DMS79 (cell line): ENCODE measurements at regions not wholly inside any gene's neighbourhood (a gene's known extent, or its start where the extent isn't known, plus 50 kb on each side); places are given as distances from the start of the nearest gene placed in this dataset.

Source experiments
- DNase-seq: peaks from one replicate; lab custom pipeline; 2025; lab: John Stamatoyannopoulos, UW

DNA sequence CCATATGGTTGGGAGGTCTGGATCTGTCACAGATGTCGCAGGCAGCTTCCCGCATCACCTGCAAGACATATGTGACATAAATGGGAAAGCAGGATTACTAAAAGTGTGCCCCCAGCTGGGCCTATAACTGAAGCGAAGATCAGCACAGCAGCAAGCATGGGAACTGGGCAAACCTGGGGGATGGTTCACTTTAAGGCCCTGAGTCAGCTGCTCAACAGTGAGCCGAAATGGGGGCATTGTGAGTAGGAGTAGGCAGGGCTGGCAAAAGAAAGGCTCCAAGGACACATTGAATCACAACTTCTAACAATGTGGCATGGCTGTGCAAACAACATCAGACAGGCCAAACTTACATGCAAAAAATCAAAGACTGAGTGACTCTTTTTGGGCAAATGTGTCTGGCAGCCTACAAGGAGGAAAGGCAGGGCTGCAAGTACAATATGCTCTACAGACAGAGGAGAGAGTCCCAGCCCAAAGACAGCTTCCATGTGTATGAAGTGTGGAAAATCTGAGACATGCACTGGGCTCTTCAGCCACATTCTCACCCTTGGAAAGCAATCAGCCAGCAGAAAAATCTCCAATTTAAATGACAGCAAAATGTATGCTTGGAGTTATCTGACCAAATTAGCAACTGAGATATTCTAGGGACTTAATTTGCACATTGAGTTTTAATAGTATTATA lies 531.0 kb upstream of the MMS22L start:
- no peak for DNase-seq

DNA sequence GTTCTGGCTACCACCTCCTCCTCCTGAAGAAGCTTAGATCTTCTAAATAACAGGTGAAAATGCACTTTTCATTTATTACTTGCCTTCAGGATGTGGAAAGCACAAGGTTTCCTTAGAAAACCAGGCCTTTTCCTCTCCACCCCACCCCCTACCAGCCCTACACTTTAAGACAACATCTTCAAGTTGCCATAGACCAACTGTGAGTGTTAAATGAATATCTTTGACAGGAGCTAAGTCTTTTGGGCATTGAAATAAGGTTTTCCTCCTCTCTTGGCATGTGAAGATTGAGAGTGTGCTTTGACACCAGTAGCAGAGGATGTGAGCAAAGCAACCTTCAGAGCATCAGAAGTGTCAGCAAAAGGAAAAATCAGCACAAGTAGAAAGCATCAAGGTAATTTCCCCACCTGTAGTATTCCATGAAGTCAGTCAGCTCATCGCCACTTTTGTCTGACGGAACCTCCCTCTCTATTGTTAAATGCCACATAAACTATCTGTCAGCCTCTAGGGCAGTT lies 532.3 kb upstream of the MMS22L start:
- DNase-seq: no peak

DNA sequence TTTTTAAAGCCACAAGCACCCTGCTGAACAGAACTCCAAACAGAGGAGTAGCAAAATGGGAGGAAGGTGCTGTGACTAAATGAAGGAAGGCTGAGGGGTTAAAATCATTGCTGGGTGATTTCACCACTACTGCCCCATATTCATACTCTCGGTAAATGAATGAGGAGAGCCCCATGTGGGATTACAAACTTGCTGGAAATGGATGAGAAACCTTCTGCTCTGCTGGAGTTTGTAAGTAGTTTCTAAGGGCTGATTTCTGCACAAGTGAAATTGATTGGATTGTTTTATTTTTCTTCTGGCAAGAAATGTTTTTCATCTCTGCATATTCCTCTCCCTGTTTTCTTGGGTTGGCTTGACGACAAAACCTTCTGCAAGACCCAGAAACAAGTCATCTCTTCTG lies 533.5 kb upstream of the MMS22L start:
- DNase-seq: no peak

GRCh38 chr6:97819710-97820109 lies 536.7 kb upstream of the MMS22L start:
- no peak for DNase-seq

- DNase-seq: no peak
These were observed 537.4 kb upstream of the MMS22L start for GRCh38 chr6:97820400-97820799.

DNA sequence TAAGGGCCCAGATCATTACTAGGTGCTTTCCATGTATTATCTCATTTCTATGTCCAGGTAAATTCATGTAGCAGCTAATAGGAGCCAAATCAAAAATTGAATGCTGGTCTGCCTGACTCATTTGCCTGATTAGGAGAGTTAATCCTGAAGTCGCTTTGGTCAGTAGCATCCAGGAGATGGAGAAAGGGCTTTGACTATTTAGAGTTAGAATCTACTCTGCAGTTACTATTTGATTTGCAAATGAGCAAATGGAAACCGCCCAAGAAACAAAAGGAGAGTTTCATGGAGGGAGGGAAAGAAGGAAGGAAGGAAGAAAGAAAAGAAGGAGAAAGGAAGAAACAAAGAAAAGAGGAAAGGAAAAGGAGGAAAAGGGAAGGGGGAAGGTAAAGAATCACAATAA lies 539.6 kb upstream of the MMS22L start:
- no peak for DNase-seq

- DNase-seq: no peak
These were observed 558.7 kb upstream of the MMS22L start for GRCh38 chr6:97841763-97842162.

- no peak for DNase-seq
These were observed 559.5 kb upstream of the MMS22L start for GRCh38 chr6:97842521-97842920.

DNA sequence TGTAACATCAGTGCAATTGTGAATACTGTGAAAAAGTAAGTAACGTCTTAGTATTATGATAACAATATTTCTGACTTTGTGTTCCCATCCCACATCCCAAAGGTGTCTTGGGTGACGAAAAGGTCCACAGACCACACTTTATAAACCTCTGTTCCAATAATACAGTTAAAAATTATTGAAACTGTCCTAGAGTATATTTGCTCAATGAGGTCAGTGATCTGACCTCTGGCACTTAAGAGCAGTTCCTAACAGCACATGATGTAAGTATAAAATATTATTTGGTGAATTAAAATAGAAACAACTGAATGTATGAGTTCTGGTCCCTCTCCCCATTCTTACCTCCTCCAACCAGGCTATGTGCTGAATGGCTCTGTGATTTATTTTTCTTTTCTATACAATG lies 566.4 kb upstream of the MMS22L start:
- DNase-seq: no peak

- no peak for DNase-seq
These were observed 567.6 kb upstream of the MMS22L start for GRCh38 chr6:97850458-97851212.

GRCh38 chr6:97863697-97864096 lies 580.7 kb upstream of the MMS22L start:
- no peak for DNase-seq

- DNase-seq: no peak
These were observed 581.4 kb upstream of the MMS22L start for GRCh38 chr6:97864366-97864765.

GRCh38 chr6:97864826-97865225 lies 581.8 kb upstream of the MMS22L start:
- DNase-seq: no peak

DNA sequence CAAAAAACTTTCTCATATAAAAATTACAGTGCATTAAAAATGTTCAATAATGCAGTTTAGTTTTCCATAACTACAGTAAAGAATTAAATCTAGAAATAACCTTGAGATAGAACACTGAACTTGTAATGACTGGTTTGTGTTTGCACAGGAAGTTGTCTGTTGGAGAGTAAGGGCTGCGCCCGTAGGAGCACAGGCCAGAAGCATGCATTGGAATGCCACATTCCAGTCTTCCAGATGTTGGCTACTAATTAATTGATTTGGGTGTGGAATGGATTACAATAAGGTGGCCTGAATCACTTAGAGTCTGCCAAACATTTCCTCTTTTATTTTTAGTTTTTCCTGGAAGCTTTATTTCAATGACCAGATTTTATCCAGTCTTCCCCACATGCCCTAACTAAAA lies 582.6 kb upstream of the MMS22L start:
- DNase-seq: no peak

GRCh38 chr6:97866616-97867015 lies 583.6 kb upstream of the MMS22L start:
- no peak for DNase-seq

- DNase-seq: no peak
These were observed 584.2 kb upstream of the MMS22L start for GRCh38 chr6:97867177-97867576.

GRCh38 chr6:97870273-97870672 lies 587.3 kb upstream of the MMS22L start:
- DNase-seq: no peak

DNA sequence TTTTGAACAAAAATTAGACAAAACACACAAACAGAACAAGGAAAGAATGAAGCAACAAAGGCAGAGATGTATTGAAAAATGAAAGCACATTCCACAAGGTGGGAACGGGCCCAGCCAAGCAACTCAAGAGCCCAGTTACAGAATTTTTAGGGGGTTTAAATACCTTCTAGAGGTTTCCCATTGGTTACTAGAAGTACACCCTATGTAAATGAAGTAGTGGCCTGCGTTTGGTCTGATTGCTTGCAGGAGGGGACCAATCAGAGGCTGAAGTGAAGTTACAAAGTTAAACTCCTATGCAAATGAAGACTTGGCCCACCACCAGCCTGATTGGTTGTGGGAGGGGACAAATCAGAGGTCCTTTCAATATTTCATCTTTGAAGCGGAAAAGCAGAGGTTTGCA lies 593.7 kb upstream of the MMS22L start:
- no peak for DNase-seq

- DNase-seq: no peak
These were observed 599.7 kb upstream of the MMS22L start for GRCh38 chr6:97882755-97883154.

GRCh38 chr6:97885325-97885724 lies 602.3 kb upstream of the MMS22L start:
- DNase-seq: no peak

DNA sequence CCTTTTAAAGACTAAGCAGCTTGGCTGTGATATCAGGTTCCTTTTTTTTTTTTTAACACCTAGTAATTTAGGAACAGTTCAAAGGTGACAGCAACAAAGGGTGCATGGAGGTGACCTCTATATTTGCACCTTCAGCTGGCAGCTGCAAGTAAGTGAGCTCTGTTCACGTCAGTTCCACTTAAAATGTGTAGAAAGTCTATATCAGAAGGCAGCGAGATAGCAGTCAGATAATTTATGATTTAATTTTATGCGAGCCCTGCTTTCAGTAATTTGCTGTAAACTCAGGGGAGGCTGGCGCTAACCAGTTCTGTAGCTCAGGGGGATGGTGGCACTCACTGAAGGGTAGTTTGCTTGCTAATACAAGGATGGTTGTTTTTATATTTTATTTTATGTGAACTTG lies 602.8 kb upstream of the MMS22L start:
- no peak for DNase-seq

DNA sequence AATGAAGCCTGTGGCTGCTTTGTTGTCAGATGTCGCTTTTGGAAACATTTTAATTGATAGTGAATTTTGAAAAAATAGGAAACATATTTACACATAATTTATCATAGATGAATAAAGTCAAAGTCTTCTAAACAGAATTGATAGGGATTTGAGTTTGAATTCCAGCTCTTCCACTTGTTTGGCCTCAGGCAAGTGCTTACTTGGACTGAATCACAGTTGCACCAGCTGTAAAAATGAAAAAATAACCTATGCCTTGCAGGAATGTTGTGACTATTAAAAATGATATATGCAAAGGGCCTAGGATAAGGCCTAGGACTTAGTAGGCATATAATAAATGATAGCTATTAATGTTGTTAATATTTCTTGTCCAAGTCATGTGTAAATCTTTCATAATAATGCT lies 618.5 kb upstream of the MMS22L start:
- DNase-seq: no peak

- DNase-seq: no peak
These were observed 626.4 kb upstream of the MMS22L start for GRCh38 chr6:97909380-97909779.

GRCh38 chr6:97913721-97914120 lies 630.7 kb upstream of the MMS22L start:
- no peak for DNase-seq
